WTC11 (cell line): ENCODE measurements at regions not wholly inside any gene's neighbourhood (a gene's known extent, or its start where the extent isn't known, plus 50 kb on each side); places are given as distances from the start of the nearest gene placed in this dataset.

Source experiments
- AFF4 ChIP-seq: sonication (generic); formaldehyde crosslinking; IDR thresholded peaks from 2 replicates; pipeline ENCODE4 v1.8.1; 2023; ENCODE audit warnings: mild to moderate bottlenecking, missing genetic modification reagents, borderline replicate concordance
- ATF1 ChIP-seq: sonication (generic); formaldehyde crosslinking; IDR thresholded peaks from 2 replicates; pipeline ENCODE4 v1.8.1; 2023; ENCODE audit warnings: mild to moderate bottlenecking, moderate library complexity, missing genetic modification reagents
- ATF3 ChIP-seq: sonication (generic); formaldehyde crosslinking; conservative IDR thresholded peaks from 2 replicates; pipeline ENCODE4 v1.8.1; 2022; ENCODE audit warnings: mild to moderate bottlenecking, missing genetic modification reagents
- CREB1 ChIP-seq: sonication (generic); formaldehyde crosslinking; IDR thresholded peaks from 2 replicates; pipeline ENCODE4 v1.8.0; 2023; ENCODE audit warnings: mild to moderate bottlenecking, missing genetic modification reagents
- CTCF ChIP-seq: fragments of 200-600 bp; IDR thresholded peaks from 2 replicates; pipeline ENCODE4 v1.8.0; 2022; ENCODE audit warnings: antibody characterized with exemption
- MXD4 ChIP-seq: fragments of 250-450 bp; sonication (Bioruptor Pico); IDR thresholded peaks from 2 replicates; pipeline ENCODE4 v1.8.0; 2021; ENCODE audit warnings: mild to moderate bottlenecking, moderate library complexity, borderline replicate concordance
- NFYB ChIP-seq: sonication (generic); formaldehyde crosslinking; conservative IDR thresholded peaks from 2 replicates; pipeline ENCODE4 v1.8.0; 2022; ENCODE audit warnings: low read depth, missing genetic modification reagents
- NR1H2 ChIP-seq: sonication (generic); formaldehyde crosslinking; IDR thresholded peaks from 2 replicates; pipeline ENCODE4 v1.9.0; 2021; ENCODE audit warnings: mild to moderate bottlenecking, moderate library complexity, missing genetic modification reagents
- TCF7 ChIP-seq: sonication (generic); formaldehyde crosslinking; IDR thresholded peaks from 2 replicates; pipeline ENCODE4 v1.8.0; 2022; ENCODE audit warnings: mild to moderate bottlenecking, low read depth, missing genetic modification reagents, moderate library complexity
- TEAD4 ChIP-seq: sonication (generic); formaldehyde crosslinking; IDR thresholded peaks from 2 replicates; pipeline ENCODE4 v1.8.0; 2022; ENCODE audit warnings: mild to moderate bottlenecking, missing genetic modification reagents
- TP53 ChIP-seq: sonication (generic); formaldehyde crosslinking; IDR thresholded peaks from 2 replicates; pipeline ENCODE4 v1.8.1; 2023; ENCODE audit warnings: mild to moderate bottlenecking, missing genetic modification reagents
- USF2 ChIP-seq: sonication (generic); formaldehyde crosslinking; IDR thresholded peaks from 2 replicates; pipeline ENCODE4 v1.8.1; 2023; ENCODE audit warnings: mild to moderate bottlenecking, missing genetic modification reagents, moderate library complexity
- ZNF416 ChIP-seq: fragments of 250-450 bp; sonication (Bioruptor Pico); IDR thresholded peaks from 2 replicates; pipeline ENCODE4 v1.9.0; 2021; ENCODE audit warnings: mild to moderate bottlenecking, inconsistent platforms

GRCh38 chr20:51199920-51200319, 177.0 kb upstream of the KCNG1 start:
- TF ChIP-seq CTCF (no peak), USF2 (CRISPR knock-in tag) (no peak), AFF4 (CRISPR knock-in tag) (no peak), TP53 (CRISPR knock-in tag) (no peak), TEAD4 (CRISPR knock-in tag) (no peak), NR1H2 (CRISPR knock-in tag) (no peak), NFYB (CRISPR knock-in tag) (no peak), MXD4 (CRISPR knock-in tag) (no peak), ATF1 (CRISPR knock-in tag) (no peak), ATF3 (CRISPR knock-in tag) (no peak), ZNF416 (CRISPR knock-in tag) (no peak), CREB1 (CRISPR knock-in tag) (no peak), TCF7 (CRISPR knock-in tag) (no peak)
